ENCODE measurements at regions not wholly inside any gene's neighbourhood (a gene's known extent, or its start where the extent isn't known, plus 50 kb on each side); places are given as distances from the start of the nearest gene placed in this dataset.
"Not testable (repeated sequence)": the region's sequence is repeated elsewhere in the genome, so short reads cannot be mapped to it uniquely, and the experiment has no call there.

- no peak for DNase-seq
Observed at GRCh38 chr5:118603278-118603677, 385.1 kb downstream of the DTWD2 start.

DNA sequence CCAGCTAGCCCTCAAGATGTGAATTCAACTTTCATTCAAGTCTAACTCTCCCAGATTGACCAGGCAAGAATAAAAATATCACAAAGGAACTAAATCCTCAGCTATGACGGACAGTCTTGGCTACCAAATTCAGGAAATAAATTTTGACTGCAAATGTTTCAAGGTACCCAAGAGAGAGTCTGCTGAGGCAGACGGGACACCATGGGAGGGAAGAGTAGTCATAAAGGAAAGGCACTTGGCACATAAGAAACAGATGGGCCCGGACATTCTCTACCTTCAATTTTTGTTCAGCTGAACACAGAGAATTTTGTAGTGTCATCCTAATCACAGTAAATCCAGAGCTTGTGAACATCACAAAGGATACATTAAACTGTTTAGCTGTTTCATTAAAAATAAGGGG is 390.0 kb downstream of the DTWD2 start:
- DNase-seq: no peak

DNA sequence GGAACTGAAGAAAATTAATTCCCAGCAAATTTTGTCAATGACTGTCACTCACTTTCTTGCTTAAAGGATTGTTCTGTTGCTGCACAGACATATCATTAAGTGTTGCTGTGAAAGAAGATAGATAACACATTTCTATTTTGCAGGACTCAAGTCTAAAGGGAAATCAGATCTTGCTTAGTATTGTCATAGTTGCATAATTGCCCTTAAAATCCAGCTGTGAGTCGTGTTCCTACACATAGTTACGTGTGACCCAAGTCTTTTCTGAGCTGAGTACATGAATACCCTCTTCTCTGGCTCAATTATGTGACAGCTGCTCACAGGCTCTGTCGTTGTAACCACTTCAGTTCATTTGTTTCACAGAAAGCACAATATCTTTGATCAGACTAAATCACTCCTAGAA is 390.8 kb downstream of the DTWD2 start:
- DNase-seq: no peak

DNA sequence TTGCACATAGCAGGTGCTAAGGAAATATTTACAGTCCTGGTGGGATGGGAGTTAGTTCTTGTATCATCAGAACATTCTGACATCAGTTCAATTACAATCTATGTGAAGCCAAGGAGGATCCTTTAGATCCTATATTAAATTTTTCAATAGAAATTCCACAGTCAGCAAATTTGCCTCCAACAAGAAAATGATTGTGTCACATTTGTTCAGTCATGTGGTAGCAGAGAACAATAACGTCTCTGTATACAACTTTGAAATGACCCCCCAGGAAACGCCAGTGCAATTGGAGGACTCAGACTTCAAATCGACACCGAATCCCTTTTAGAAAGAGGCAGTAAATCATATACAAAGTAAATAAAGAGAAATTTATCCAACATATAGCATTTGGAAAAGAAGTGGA is 392.1 kb downstream of the DTWD2 start:
- no peak for DNase-seq

DNA sequence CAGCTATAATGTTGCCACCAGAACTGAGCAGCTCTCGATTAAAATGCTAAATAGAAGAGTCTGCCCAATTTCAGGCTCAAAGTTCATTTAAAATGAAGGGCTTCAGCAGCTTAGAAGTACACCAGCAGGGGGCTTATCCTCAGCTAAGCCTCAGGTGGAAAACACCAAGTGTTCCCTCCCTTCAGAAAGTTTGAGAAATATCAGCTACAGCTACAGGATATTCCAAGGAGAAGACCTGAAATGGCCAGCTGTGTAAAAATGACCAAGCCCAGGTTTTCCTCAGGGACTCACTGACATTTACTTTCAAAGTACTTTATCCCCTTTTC is 395.4 kb downstream of the DTWD2 start:
- no peak for DNase-seq

DNA sequence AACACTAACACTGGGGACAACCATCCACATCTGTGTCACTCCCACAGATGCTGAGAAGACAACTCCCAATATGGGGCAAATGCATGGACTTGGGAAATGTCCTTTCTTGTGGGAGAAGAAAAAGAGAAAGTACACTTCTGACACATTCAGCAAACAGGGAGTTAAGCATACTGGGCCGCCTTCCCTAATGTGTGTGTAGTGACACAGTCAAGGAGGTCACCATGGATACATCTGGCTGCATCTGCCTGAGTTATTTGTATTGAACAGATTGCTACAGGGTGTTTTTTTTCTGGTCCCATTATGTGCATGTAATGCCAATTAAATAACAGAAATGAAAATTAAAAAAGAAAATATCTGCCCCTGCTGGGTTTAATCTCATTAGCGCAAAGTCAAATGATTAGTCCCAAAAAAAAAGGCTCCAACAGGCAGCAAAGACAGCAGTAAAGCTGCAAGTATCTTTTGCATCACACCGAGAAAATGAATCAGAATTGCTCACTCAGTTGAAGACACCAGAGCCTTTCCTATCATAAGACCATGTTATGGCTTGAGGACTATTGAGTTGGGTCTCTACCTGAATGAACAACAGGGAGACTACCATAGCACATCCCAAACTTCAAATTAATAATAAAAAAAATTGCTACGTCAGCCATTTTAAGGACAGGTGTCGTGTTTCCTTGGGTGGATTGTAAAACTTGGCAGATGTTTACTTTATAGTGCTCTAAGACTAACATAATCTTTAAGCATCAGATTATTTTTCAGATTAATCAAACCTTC is 395.9 kb downstream of the DTWD2 start:
- DNase-seq: no peak

- no peak for DNase-seq
Observed at GRCh38 chr5:118590806-118591205, 397.5 kb downstream of the DTWD2 start.

- DNase-seq: no peak
Observed at GRCh38 chr5:118580949-118581348, 407.4 kb downstream of the DTWD2 start.

GRCh38 chr5:118578093-118578492 is 410.3 kb downstream of the DTWD2 start:
- no peak for DNase-seq

- DNase-seq: no peak
Observed at GRCh38 chr5:118577621-118578020, 410.7 kb downstream of the DTWD2 start.

DNA sequence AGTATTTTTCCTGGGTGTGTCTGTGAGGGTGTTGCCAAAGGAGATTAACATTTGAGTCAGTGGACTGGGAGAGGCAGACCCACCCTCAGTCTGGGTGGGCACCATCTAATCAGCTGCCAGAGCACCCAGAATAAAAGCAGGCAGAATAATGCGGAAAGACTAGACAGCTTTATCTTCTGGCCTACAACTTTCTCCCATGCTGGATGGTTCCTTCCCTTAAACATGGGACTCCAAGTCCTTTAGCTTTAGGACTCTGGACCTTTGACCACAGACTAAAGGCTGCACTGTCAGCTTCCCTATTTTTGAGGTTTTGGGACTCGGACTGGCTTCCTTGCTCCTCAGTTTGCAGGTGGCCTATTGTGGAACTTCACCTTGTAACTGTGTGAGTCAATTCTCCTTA is 418.1 kb downstream of the DTWD2 start:
- not testable (repeated sequence) for DNase-seq

DNA sequence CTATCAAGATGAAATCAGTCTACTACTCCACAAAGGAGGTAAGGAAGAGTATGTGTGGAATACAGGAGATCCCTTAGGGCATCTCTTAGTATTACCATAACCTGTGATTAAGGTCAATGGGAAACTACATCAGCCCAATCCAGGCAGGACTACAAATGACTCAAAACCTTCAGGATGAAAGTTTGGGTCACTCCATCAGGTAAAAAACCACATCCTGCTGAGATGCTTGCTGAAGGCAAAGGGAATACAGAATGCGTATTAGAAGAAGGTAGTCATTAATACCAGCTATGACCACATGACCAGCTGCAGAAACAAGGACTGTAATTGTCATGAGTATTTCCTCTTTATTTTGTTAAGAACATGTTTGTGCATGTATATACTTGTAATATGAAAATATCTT is 418.8 kb downstream of the DTWD2 start:
- DNase-seq: not testable (repeated sequence)

GRCh38 chr5:118565335-118565971 is 422.9 kb downstream of the DTWD2 start:
- DNase-seq: no peak

DNA sequence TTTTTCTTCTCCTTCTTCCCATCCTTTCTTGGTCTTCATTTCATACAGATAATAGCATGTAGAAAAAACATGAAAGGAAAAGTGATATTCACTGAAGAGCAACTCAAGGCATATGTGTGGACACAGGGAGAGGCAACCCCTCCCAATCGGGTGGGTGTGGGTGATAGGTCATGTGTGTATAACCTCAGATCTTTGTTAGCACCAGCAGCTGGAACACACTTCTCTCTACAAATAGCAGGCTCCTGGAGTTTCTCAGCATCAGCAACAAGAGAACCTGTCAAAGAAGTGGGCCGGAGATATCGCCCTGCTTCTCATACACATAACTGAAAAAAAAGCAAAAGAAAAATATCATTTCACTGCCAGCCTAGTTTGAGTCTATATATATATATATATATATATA is 426.4 kb downstream of the DTWD2 start:
- DNase-seq: no peak

DNA sequence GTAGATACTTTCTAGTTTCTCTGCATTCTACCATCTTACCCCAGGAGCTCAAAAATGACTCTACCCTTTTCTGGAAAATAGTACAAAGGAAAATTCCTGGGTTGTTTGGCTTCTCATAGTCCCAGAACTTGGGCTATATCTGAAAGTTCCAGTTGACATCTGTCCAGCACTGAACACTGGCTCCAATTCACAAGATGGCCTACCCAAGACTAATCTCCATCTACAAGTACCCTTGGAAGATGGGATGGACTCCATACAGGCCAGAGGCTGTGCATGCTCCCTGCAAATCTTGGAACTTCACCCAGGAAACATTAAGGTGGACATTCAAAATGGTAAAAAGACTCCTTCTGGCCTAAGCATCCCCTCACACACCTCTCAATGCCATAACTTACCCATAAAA is 427.1 kb downstream of the DTWD2 start:
- no peak for DNase-seq

GRCh38 chr5:118558871-118559270 is 429.5 kb downstream of the DTWD2 start:
- no peak for DNase-seq

GRCh38 chr5:118557251-118557661 is 431.1 kb downstream of the DTWD2 start:
- DNase-seq: no peak

- DNase-seq: no peak
Observed at GRCh38 chr5:118556792-118557191, 431.6 kb downstream of the DTWD2 start.

- no peak for DNase-seq
Observed at GRCh38 chr5:118555727-118556126, 432.6 kb downstream of the DTWD2 start.

DNA sequence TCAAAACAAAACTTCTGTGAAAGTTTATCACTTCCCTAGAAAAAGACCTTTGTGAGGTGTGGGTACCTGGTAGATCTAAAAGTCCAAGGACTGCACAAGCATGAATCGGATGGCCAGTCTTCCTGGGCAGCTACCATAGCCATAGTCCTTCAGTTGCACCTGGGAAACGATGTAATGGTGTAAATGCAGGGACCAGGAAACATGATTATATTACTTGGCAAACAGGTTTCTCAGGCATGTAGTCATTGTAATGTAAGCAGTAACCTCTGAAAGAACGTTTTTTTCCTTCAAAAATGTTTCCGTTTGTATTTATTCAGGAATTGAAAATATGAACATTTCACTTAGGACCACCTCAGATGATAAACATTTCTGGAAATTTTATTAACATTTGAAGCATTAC is 433.4 kb downstream of the DTWD2 start:
- DNase-seq: no peak

- DNase-seq: no peak
Observed at GRCh38 chr5:118554241-118554640, 434.1 kb downstream of the DTWD2 start.

DNA sequence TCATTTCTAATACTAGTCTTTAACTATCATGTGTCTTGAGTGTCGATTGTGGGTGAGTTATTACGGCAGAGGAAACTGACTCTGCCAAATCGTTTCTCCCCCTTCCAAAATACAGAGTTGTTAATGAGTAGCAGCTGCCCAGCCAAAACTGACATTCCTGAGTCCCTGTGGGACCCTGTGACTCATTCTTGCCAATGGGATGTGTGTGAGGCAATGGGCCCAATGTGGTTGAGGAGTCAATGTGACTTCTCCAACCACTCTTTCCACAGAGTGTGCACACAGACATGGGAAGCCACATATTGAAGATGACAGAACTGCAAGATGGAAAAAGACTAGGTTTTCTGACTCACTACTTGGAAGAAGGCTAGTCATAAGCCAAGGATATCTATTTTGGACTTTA is 434.7 kb downstream of the DTWD2 start:
- DNase-seq: no peak

DNA sequence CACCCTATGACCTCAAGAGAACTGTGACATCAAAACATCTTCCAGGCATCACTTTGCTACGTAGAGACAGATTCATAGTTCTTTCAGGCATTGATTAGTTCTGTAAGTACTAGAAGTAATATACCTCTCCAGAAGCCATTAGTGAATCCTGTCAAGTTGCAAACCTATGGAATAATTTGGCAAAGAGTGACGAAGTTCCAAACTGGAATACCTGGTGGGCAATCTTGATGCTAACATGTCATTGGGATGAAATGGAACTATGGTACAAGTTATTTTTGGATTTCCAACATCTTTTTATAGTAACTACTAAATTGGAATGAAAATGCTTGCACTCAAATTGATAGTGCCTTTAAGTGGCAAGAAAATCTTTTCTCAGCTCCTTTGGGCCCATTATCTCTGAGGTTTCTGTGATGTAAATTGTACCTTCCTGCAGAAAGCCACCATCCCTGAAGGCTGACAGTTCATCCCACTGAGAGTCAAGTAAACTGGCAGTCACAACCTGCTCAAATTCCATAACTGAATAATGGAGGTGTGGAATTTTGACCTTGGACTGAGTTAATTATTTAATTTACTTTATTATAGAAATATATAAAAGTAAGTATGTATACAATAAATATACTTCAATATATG is 435.5 kb downstream of the DTWD2 start:
- DNase-seq: no peak

DNA sequence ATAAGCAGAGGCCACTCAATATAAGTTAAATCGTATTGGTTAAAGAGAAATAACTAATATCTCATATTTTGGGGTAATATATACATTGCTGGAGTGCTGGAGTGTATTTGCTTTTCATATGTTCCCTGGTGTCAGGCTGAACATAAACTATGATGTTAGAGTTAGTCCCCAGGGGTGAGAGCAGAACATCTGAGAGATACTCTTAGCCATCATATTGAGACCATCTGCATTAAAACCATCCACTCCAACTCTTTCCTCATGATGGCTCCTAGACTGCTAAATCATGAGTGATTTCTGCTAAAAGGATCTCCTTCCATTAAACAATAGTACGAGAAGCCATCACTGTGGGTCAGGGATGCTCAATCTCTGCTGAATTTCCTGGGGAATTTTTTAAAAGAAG is 436.2 kb downstream of the DTWD2 start:
- DNase-seq: no peak

- no peak for DNase-seq
Observed at GRCh38 chr5:118551716-118552115, 436.6 kb downstream of the DTWD2 start.

Data from stimulated activated CD4-positive, alpha-beta T cell treated with anti-CD3 and anti-CD28 coated beads, Interleukin-2, amount 100 ng/mL, for 48 hours (primary cell).